ENCODE measurements at regions not wholly inside any gene's neighbourhood (a gene's known extent, or its start where the extent isn't known, plus 50 kb on each side); places are given as distances from the start of the nearest gene placed in this dataset.

DNA sequence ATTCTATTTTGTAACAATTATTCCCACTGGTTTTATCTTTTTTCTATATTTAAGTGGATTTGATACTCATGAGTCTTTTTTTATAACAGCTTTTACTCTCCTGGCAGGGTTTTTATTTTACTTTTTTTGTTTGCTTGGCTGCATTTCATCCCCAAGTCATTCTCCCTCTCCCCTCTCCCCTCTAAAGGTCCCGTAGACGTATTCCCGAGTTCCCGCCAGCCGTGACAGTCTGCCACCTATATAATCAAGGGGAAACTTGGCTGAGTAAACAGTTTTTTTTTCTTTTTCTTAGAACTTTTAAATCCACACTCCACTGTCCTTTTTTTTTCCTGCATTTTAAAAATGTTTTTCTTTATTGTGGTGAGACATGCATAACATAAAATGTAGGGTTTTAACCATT, 433.1 kb upstream of the HS6ST1 start:
- TF ChIP-seq, protein P1, sequence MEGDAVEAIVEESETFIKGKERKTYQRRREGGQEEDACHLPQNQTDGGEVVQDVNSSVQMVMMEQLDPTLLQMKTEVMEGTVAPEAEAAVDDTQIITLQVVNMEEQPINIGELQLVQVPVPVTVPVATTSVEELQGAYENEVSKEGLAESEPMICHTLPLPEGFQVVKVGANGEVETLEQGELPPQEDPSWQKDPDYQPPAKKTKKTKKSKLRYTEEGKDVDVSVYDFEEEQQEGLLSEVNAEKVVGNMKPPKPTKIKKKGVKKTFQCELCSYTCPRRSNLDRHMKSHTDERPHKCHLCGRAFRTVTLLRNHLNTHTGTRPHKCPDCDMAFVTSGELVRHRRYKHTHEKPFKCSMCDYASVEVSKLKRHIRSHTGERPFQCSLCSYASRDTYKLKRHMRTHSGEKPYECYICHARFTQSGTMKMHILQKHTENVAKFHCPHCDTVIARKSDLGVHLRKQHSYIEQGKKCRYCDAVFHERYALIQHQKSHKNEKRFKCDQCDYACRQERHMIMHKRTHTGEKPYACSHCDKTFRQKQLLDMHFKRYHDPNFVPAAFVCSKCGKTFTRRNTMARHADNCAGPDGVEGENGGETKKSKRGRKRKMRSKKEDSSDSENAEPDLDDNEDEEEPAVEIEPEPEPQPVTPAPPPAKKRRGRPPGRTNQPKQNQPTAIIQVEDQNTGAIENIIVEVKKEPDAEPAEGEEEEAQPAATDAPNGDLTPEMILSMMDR (IDR thresholded peaks at IDR 0.05): no peak
- TF ChIP-seq POLR2A (IDR thresholded peaks at IDR 0.05): no peak
- intact Hi-C loops (cut with DNase I; ENCODE audit: low total_unique reads): no loop called here
- 71 to 78% methylated on average over 5 of the region's 5 CpGs for WGBS, 2 donors
- no peak for DNase-seq (ENCODE audit: low spot score in 2 of 2)
- no peak overlapping the region for H3K4me3 ChIP-seq (ENCODE audit: low read depth, poor library complexity, severe bottlenecking)

- DNase-seq (ENCODE audit: low spot score in 2 of 2): no peak
- WGBS, 2 donors: 80% methylated on average over 12 of the region's 12 CpGs
- intact Hi-C loops (cut with DNase I; ENCODE audit: low total_unique reads): no loop called here
- H3K4me3 ChIP-seq (ENCODE audit: low read depth, poor library complexity, severe bottlenecking): no peak overlapping the region
- TF ChIP-seq, protein P1 (IDR thresholded peaks at IDR 0.05): no peak
- no peak for TF ChIP-seq POLR2A (IDR thresholded peaks at IDR 0.05)
Measured at GRCh38 chr2:128752691-128753263, 434.1 kb upstream of the HS6ST1 start.

- no peak for DNase-seq (ENCODE audit: low spot score in 2 of 2)
- intact Hi-C loops (cut with DNase I; ENCODE audit: low total_unique reads): no loop called here
- 59 to 66% methylated on average over 7 of the region's 7 CpGs for WGBS, 2 donors
- TF ChIP-seq, protein P1 (IDR thresholded peaks at IDR 0.05): no peak
- TF ChIP-seq POLR2A (IDR thresholded peaks at IDR 0.05): no peak
- H3K4me3 ChIP-seq (ENCODE audit: low read depth, poor library complexity, severe bottlenecking): no peak overlapping the region
Measured at GRCh38 chr2:128753321-128753720, 434.7 kb upstream of the HS6ST1 start.

GRCh38 chr2:128753800-128754199, 435.1 kb upstream of the HS6ST1 start:
- WGBS, 2 donors: 62 to 71% methylated on average over 6 of the region's 6 CpGs
- intact Hi-C loops (cut with DNase I; ENCODE audit: low total_unique reads): no loop called here
- DNase-seq (ENCODE audit: low spot score in 2 of 2): no peak
- TF ChIP-seq POLR2A (IDR thresholded peaks at IDR 0.05): no peak
- TF ChIP-seq, protein P1 (IDR thresholded peaks at IDR 0.05): no peak
- H3K4me3 ChIP-seq (ENCODE audit: low read depth, poor library complexity, severe bottlenecking): no peak overlapping the region

DNA sequence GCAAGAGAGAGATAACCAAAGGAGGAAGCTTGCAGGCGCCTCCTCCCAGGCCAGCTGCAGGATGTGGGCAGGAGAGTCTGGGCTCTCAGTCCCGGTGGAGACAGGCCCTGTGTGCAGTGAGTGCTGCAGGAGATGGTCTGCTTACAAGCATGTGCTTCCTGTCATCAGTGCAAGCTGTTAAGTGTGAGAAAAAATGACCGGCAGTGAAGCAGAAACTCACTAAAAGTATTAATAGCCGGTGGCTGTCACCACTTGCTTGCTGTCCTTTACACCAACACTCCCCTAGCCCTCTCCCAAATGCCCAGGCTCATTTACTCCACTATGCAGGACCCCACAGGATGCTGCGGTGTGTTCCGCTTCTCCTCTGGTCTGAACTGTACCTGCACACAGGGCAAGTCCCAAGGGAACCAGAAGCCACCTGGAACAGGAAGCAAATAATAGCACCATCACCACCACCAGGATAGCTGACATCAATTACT, 435.6 kb upstream of the HS6ST1 start:
- no peak overlapping the region for H3K4me3 ChIP-seq (ENCODE audit: low read depth, poor library complexity, severe bottlenecking)
- TF ChIP-seq POLR2A (IDR thresholded peaks at IDR 0.05): no peak
- TF ChIP-seq, protein P1 (IDR thresholded peaks at IDR 0.05): no peak
- WGBS, 2 donors: 60 to 73% methylated on average over 6 of the region's 6 CpGs
- intact Hi-C loops (cut with DNase I; ENCODE audit: low total_unique reads): no loop called here
- no peak for DNase-seq (ENCODE audit: low spot score in 2 of 2)

Data from lower leg skin (tissue), 4 donors.